ENCODE measurements at regions not wholly inside any gene's neighbourhood (a gene's known extent, or its start where the extent isn't known, plus 50 kb on each side); places are given as distances from the start of the nearest gene placed in this dataset.

GRCh38 chr4:96455045-96455720, 615.3 kb downstream of the PDHA2 start:
- TF ChIP-seq, protein P1, sequence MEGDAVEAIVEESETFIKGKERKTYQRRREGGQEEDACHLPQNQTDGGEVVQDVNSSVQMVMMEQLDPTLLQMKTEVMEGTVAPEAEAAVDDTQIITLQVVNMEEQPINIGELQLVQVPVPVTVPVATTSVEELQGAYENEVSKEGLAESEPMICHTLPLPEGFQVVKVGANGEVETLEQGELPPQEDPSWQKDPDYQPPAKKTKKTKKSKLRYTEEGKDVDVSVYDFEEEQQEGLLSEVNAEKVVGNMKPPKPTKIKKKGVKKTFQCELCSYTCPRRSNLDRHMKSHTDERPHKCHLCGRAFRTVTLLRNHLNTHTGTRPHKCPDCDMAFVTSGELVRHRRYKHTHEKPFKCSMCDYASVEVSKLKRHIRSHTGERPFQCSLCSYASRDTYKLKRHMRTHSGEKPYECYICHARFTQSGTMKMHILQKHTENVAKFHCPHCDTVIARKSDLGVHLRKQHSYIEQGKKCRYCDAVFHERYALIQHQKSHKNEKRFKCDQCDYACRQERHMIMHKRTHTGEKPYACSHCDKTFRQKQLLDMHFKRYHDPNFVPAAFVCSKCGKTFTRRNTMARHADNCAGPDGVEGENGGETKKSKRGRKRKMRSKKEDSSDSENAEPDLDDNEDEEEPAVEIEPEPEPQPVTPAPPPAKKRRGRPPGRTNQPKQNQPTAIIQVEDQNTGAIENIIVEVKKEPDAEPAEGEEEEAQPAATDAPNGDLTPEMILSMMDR (IDR thresholded peaks at IDR 0.05; ENCODE audit: insufficient read depth, low read length), result no peak
- TF ChIP-seq, protein P2, sequence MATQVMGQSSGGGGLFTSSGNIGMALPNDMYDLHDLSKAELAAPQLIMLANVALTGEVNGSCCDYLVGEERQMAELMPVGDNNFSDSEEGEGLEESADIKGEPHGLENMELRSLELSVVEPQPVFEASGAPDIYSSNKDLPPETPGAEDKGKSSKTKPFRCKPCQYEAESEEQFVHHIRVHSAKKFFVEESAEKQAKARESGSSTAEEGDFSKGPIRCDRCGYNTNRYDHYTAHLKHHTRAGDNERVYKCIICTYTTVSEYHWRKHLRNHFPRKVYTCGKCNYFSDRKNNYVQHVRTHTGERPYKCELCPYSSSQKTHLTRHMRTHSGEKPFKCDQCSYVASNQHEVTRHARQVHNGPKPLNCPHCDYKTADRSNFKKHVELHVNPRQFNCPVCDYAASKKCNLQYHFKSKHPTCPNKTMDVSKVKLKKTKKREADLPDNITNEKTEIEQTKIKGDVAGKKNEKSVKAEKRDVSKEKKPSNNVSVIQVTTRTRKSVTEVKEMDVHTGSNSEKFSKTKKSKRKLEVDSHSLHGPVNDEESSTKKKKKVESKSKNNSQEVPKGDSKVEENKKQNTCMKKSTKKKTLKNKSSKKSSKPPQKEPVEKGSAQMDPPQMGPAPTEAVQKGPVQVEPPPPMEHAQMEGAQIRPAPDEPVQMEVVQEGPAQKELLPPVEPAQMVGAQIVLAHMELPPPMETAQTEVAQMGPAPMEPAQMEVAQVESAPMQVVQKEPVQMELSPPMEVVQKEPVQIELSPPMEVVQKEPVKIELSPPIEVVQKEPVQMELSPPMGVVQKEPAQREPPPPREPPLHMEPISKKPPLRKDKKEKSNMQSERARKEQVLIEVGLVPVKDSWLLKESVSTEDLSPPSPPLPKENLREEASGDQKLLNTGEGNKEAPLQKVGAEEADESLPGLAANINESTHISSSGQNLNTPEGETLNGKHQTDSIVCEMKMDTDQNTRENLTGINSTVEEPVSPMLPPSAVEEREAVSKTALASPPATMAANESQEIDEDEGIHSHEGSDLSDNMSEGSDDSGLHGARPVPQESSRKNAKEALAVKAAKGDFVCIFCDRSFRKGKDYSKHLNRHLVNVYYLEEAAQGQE (IDR thresholded peaks at IDR 0.05; ENCODE audit: insufficient replicate concordance, low read depth), result no peak
- TF ChIP-seq POLR2AphosphoS5 (IDR thresholded peaks at IDR 0.05; ENCODE audit: low read depth), result no peak

All from HL-60 (cell line).